Fibroblast of mammary gland (primary cell): ENCODE measurements at regions not wholly inside any gene's neighbourhood (a gene's known extent, or its start where the extent isn't known, plus 50 kb on each side); places are given as distances from the start of the nearest gene placed in this dataset.
"Not testable (repeated sequence)": the region's sequence is repeated elsewhere in the genome, so short reads cannot be mapped to it uniquely, and the experiment has no call there.

Experiments
- DNase-seq: peaks from one replicate; pipeline ENCODE4 v3.0.0-alpha.2; 2010; ENCODE audit warnings: low read depth
- H3K4me3 ChIP-seq: 2 replicates; pipeline ENCODE4 v1.5.1; 2011; ENCODE audit warnings: low read depth, mild to moderate bottlenecking, low read length, moderate library complexity; ENCODE audit not compliant: control insufficient read depth
- CTCF ChIP-seq: conservative IDR thresholded peaks from 2 replicates; pipeline ENCODE4 v1.5.1; 2011; ENCODE audit warnings: low read depth, low read length, inconsistent platforms; ENCODE audit not compliant: control insufficient read depth, insufficient read depth

- TF ChIP-seq CTCF: no peak
- H3K4me3 ChIP-seq: no peak overlapping the region
- DNase-seq: no peak
These were observed 558.5 kb upstream of the VRK2 start for GRCh38 chr2:57488061-57488460.

GRCh38 chr2:57490741-57491140, 555.9 kb upstream of the VRK2 start:
- no peak for TF ChIP-seq CTCF
- peak; percentile 6 for DNase-seq
- no peak overlapping the region for H3K4me3 ChIP-seq

GRCh38 chr2:57491213-57491612, 555.4 kb upstream of the VRK2 start:
- DNase-seq: no peak
- TF ChIP-seq CTCF: no peak
- no peak overlapping the region for H3K4me3 ChIP-seq

DNA sequence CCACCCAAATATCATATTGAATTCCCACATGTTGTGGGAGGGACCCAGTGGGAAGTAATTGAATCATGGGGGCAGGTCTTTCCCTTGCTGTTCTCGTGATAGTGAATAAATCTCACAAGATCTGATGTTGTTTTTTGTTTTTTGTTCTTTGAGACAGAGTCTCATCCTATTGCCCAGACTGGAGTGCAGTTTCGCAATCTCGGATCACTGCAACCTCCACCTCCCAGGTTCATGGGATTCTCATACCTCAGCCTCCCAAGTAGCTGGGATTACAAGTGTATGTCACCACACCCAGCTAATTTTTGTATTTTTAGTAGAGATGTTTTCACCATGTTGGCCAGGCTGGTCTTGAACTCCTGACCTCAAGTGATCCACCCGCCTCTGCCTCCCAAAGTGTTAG, 552.6 kb upstream of the VRK2 start:
- DNase-seq, H3K4me3 ChIP-seq: not testable (repeated sequence)

DNA sequence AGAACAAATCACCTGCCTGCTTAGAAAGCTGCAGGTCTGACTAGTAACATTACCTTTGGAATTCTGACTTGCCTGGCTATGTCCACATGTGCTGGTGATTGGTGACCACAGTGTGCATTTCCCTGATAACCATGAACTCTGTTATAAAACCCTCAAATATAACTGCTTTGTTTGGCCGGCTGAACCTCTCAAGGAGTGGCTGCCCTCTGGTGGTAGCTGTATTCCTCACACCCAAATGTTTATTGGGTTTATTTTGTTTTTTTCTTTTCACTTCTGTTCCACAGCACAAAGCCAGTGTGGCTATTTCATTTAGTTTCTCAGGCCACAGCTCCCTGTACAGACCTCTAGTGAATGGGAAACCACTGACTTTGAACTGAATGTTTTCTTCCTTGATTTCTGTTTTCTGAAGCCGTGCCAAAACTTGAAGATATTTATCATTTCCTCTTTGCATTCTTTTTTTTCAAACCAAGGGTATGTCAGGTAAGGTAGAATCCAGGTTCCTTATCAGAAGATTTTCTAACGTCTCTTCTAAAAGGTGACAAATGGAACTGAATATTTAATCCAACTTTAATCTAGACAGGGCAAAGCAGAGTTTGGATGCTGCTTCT, 549.0 kb upstream of the VRK2 start:
- TF ChIP-seq CTCF: peak; percentile 91
- peak; percentile 57 for DNase-seq
- no peak overlapping the region for H3K4me3 ChIP-seq

- TF ChIP-seq CTCF: no peak
- no peak overlapping the region for H3K4me3 ChIP-seq
- no peak for DNase-seq
These were observed 541.8 kb upstream of the VRK2 start for GRCh38 chr2:57504787-57505186.

DNA sequence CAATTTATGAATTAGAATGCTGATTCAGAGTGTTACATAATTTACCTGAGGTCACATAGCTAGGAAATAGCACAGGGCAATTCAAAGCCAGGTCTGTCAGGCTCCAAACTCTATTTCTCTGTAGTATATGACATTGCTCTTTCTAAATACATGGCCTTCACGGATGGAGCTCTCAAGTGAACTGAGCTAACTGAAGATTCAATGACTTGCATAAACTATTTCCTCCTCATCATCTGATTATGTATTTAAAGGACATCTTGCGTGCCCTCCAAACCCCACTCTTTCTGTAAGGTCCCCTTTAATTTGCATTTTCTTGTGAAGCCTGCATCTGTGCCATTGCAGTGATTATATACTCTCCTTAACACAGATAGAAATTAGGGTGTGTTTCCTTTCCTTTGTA, 537.4 kb upstream of the VRK2 start:
- TF ChIP-seq CTCF: no peak
- H3K4me3 ChIP-seq: no peak overlapping the region
- no peak for DNase-seq
